Calu3 (cell line): ENCODE measurements at regions not wholly inside any gene's neighbourhood (a gene's known extent, or its start where the extent isn't known, plus 50 kb on each side); places are given as distances from the start of the nearest gene placed in this dataset.
"Not testable (repeated sequence)": the region's sequence is repeated elsewhere in the genome, so short reads cannot be mapped to it uniquely, and the experiment has no call there.

ENCODE experiments used
- BruUV-seq: library from RNA; stranded (reverse); fragments of 400-500 nt; replicated peaks from 2 replicates; lab custom pipeline; 2021; lab: Mats Ljungman, UMichigan
- CTCF ChIA-PET: fragments of 300-600 bp; sonication (Branson Sonifier 250); formaldehyde crosslinking; loops from one replicate; lab custom pipeline; 2022; ENCODE audit warnings: antibody characterized with exemption; lab: Charles Lee
- DNase-seq: peaks from one replicate; pipeline ENCODE4 v3.0.0; 2022
- H3K27ac Mint-ChIP-seq: one replicate; pipeline ENCODE4 v1.8.0; 2022; ENCODE audit warnings: mixed read lengths; ENCODE audit not compliant: unreplicated experiment
- H3K27me3 Mint-ChIP-seq: one replicate; pipeline ENCODE4 v1.8.0; 2022; ENCODE audit warnings: mixed read lengths; ENCODE audit not compliant: unreplicated experiment
- H3K36me3 Mint-ChIP-seq: one replicate; pipeline ENCODE4 v1.8.0; 2022; ENCODE audit warnings: mild to moderate bottlenecking, moderate library complexity, mixed read lengths; ENCODE audit not compliant: insufficient read depth, unreplicated experiment
- H3K4me1 Mint-ChIP-seq: one replicate; pipeline ENCODE4 v1.8.0; 2022; ENCODE audit warnings: mild to moderate bottlenecking, low read depth, mixed read lengths; ENCODE audit not compliant: unreplicated experiment
- H3K4me3 Mint-ChIP-seq: one replicate; pipeline ENCODE4 v1.8.0; 2022; ENCODE audit warnings: mild to moderate bottlenecking, low read depth, moderate library complexity, mixed read lengths; ENCODE audit not compliant: unreplicated experiment
- H3K9me3 Mint-ChIP-seq: one replicate; pipeline ENCODE4 v1.8.0; 2022; ENCODE audit warnings: low read depth, mixed read lengths; ENCODE audit not compliant: unreplicated experiment
- intact Hi-C: fragments of 100-400 bp; cut with micrococcal nuclease; formaldehyde crosslinking; loops from one replicate; pipeline ENCODE4 v1.10.0; 2022; ENCODE audit not compliant: unreplicated experiment
- TF ChIP-seq, protein P1 (sequence below): fragments of 200-600 bp; IDR thresholded peaks from one replicate; pipeline ENCODE4 v1.8.0; 2022; ENCODE audit warnings: antibody characterized with exemption; ENCODE audit not compliant: unreplicated experiment

DNA sequence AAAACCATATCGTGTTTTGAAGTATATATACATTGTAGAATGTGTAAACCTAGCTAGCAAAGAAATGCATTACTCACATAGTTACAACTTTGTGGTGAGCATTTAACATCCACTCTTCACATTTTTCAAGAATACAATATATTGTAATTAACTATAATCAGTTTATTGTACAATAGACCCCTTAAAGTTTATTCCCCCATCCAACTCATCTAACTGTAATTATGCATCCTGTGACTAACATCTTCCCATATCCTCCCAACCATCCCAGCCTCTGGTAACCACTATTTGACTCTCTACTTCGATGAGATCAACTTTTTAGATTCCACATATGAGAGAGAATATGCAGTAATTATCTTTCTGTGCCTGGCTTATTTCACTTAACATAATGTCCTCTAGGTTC is 526.4 kb downstream of the KIF20B start:
- no peak overlapping the region for H3K4me3 Mint-ChIP-seq
- CTCF ChIA-PET = interaction anchor here (0.8 kb wide), 1 partner anchor 92 kb away, joined by 3 read pairs; no protein-coding TSS in a partner anchor
- intact Hi-C loops = no loop called here
- H3K27ac Mint-ChIP-seq = no peak overlapping the region
- no peak for DNase-seq
- H3K36me3 Mint-ChIP-seq = peaks cover 4% of the 10 kb centered on the region
- peaks cover 2% of the 10 kb centered on the region for H3K9me3 Mint-ChIP-seq
- TF ChIP-seq, protein P1, sequence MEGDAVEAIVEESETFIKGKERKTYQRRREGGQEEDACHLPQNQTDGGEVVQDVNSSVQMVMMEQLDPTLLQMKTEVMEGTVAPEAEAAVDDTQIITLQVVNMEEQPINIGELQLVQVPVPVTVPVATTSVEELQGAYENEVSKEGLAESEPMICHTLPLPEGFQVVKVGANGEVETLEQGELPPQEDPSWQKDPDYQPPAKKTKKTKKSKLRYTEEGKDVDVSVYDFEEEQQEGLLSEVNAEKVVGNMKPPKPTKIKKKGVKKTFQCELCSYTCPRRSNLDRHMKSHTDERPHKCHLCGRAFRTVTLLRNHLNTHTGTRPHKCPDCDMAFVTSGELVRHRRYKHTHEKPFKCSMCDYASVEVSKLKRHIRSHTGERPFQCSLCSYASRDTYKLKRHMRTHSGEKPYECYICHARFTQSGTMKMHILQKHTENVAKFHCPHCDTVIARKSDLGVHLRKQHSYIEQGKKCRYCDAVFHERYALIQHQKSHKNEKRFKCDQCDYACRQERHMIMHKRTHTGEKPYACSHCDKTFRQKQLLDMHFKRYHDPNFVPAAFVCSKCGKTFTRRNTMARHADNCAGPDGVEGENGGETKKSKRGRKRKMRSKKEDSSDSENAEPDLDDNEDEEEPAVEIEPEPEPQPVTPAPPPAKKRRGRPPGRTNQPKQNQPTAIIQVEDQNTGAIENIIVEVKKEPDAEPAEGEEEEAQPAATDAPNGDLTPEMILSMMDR = no peak
- no peaks in the 10 kb centered on the region for H3K27me3 Mint-ChIP-seq
- BruUV-seq = no TSS peak
- H3K4me1 Mint-ChIP-seq = peaks cover 5% of the 10 kb centered on the region

GRCh38 chr10:90229486-90229885 is 528.1 kb downstream of the KIF20B start:
- Mint-ChIP-seq H3K27me3 (no peaks in the 10 kb centered on the region), H3K9me3 (peaks cover 2% of the 10 kb centered on the region), H3K4me3 (no peak overlapping the region), H3K27ac (no peak overlapping the region), H3K4me1 (no peaks in the 10 kb centered on the region), H3K36me3 (peaks cover 4% of the 10 kb centered on the region)
- intact Hi-C loops = no loop called here
- CTCF ChIA-PET = no interaction called here
- TF ChIP-seq, protein P1 = no peak
- DNase-seq = no peak
- no TSS peak for BruUV-seq

DNA sequence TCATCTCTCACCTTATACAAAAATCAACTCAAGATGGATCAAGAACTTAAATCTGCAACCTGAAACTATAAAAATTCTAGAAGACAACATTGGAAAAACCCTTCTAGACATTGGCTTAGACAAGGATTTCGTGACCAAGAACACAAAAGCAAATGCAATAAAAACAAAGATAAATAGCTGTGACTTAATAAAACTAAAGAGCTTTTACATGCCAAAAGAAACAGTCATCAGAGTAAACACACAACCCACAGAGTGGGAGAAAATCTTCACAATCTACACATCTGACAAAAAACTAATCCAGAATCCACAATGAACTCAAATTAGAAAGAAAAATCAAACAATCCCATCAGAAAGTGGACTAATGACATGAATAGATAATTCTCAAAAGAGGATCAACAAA is 532.4 kb downstream of the KIF20B start:
- H3K27ac Mint-ChIP-seq, H3K4me3 Mint-ChIP-seq, BruUV-seq, H3K36me3 Mint-ChIP-seq, CTCF ChIA-PET, intact Hi-C loops, H3K4me1 Mint-ChIP-seq, DNase-seq, H3K27me3 Mint-ChIP-seq, H3K9me3 Mint-ChIP-seq: not testable (repeated sequence)

DNA sequence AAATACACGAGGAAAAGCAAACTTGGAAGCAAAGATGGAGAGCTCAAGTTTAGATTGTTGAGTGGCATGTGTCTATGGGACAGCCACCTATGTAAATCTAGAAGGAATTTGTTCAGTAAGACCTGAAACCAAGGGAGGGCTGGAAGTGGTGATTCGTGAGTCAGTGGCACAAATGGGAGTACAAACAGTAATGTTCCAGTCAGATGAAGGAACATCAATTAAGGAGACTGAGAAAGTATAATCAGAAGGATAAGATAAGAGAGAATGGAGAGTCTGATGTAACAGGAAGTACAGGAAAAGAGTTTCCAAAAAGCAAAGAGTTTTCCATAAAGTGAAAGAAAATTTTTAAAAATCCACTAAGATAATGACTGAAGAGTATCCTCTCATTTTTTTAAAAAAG is 544.2 kb downstream of the KIF20B start:
- CTCF ChIA-PET = no interaction called here
- Mint-ChIP-seq H3K4me1 (no peaks in the 10 kb centered on the region), H3K27ac (no peak overlapping the region), H3K27me3 (no peaks in the 10 kb centered on the region), H3K9me3 (no peaks in the 10 kb centered on the region), H3K4me3 (no peak overlapping the region), H3K36me3 (no peaks in the 10 kb centered on the region)
- intact Hi-C loops = no loop called here
- no peak for DNase-seq
- BruUV-seq = no TSS peak
- TF ChIP-seq, protein P1 = no peak

- BruUV-seq, H3K9me3 Mint-ChIP-seq, CTCF ChIA-PET, H3K4me1 Mint-ChIP-seq, H3K4me3 Mint-ChIP-seq, H3K36me3 Mint-ChIP-seq, intact Hi-C loops, DNase-seq, H3K27ac Mint-ChIP-seq: not testable (repeated sequence)
- peaks cover 11% of the 10 kb centered on the region for H3K27me3 Mint-ChIP-seq
Observed at GRCh38 chr10:90250784-90251183, 549.4 kb downstream of the KIF20B start.
